ENCODE measurements at regions not wholly inside any gene's neighbourhood (a gene's known extent, or its start where the extent isn't known, plus 50 kb on each side); places are given as distances from the start of the nearest gene placed in this dataset.

- no peak for TF ChIP-seq CHD7 (IDR thresholded peaks at IDR 0.05; ENCODE audit: insufficient replicate concordance, low read length)
Observed at GRCh38 chr4:52369649-52370048, 289.5 kb downstream of the USP46 start (continued).

Measured in H1 (cell line).